ENCODE measurements at regions not wholly inside any gene's neighbourhood (a gene's known extent, or its start where the extent isn't known, plus 50 kb on each side); places are given as distances from the start of the nearest gene placed in this dataset.
"Not testable (repeated sequence)": the region's sequence is repeated elsewhere in the genome, so short reads cannot be mapped to it uniquely, and the experiment has no call there.

DNA sequence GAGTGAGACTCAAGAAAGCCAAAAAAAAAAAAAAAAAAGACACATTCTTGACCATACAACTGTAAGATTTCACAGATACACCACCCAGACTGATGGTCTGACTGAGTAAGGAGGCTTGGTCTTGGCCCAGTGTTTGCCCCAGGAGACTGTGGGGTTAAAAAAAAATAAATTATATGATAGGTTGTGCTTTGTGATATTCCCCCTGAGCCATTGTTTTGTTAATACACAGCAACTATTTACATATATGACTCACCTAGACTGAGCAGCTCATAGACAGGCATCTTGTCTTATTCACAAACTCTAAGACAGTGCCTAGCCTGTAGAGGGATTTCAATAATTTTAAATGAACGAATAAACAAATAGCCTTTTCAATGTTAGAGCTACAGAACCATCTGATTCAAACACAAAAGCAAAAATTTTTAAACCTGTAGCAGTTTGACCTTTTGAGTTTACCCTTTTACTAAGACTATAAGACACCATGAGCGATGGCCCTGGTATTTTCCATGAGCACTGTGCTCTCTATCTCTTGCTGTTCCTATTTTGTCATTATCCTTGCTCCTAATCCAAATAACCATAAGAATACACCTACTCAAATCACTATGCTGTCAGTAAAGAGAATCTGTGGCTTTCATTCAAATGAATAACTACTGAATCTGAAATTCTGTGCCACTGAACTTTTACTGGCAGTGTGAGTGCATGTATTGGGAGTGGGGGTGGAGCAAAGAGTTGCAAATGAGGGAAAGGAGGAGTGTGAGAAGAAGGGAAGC lies 199.4 kb upstream of the PTBP2 start:
- no peak for FAIRE-seq

DNA sequence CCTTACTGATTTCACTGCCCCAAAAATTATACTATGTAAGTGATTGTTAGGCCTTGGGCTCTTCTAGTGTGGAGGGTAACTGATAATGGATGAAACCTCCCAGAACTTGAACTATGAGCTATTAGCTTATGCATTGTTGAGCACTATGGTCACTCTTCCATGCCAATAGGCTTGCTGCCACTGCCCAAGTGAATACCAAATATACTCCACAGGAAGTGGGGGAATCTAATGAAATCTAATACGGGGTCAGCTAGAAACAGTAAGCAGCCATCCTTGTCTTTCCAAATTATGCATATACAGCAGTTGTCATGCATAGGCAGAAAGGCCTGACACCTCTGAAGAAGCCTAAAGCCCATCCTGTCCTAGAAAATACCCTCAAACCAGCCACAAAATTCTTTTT lies 198.7 kb upstream of the PTBP2 start:
- FAIRE-seq: no peak

DNA sequence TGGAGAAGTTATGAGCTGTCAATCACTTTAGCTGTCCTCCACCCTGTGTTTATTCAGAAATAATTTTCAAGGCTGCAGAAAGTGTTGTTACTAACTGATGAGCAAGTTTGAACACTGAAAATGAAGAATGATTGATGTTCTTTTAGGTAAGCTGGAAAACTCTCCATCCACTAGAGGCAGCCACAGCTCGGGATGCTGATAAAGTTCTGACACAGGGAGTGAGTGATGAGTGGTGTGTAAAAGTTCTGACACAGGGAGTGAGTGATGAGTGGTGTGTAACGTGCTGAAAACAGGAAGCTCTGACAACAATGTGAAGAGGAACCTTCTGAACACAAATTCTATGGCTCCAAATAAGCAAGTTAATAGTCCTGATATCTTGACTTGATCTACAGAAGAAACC lies 197.5 kb upstream of the PTBP2 start:
- FAIRE-seq: no peak

DNA sequence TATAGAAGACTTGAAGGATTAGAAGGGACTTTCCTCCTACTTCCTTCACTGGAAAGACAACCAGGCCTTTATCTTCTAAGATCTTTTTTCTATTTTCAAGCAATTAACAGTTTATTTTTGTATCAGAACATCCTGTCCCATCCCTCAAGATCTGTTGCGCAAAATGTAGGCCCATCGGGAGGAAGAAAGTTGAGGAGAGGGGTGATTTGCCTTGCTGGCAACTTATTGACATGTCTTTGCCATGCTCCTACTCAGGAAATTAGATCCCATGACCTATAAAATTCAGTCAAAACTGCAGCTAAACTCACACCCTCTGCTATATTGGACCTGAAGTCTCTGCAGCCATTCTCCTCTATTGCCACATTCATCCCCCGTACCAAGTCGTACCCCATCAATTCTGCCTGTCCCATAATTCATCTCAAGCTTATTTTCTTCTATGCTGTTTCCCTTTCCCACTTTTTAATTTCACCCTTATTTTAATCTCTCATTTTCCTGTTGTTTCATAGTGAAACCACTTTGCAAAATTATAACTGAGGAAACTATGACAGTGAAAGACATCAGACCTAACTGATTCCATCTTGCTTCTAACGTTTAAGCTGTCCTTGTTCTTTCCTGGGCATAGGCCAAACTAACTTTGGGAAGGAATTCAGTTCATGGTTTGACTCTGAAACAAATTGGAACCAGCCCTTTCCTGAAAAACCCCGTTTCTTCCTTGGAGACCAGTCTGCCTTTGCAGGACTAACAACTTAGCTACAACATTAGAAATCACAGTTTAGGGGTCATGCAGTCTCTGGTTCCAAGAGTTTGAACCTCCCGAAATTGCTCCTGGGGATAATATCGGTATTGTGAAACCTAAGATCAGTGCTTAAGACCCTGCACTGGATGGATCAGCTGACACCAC lies 195.7 kb upstream of the PTBP2 start:
- no peak for FAIRE-seq

DNA sequence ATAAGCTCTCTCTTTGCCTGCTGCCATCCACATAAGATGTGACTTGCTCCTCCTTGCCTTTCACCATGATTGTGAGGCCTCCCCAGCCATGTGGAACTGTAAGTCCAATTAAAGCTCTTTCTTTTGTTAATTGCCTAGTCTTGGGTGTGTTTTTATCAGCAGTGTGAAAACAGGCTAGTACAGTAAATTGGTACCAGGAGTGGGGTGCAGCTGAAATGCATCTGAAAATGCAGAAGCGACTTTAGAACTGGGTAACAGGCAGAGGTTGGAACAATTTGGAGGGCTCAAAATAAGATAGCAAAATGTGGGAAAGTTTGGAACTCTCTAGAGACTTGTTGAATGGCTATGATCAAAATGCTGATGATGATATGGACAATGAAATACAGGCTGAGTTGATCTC lies 192.9 kb upstream of the PTBP2 start:
- FAIRE-seq: not testable (repeated sequence)

DNA sequence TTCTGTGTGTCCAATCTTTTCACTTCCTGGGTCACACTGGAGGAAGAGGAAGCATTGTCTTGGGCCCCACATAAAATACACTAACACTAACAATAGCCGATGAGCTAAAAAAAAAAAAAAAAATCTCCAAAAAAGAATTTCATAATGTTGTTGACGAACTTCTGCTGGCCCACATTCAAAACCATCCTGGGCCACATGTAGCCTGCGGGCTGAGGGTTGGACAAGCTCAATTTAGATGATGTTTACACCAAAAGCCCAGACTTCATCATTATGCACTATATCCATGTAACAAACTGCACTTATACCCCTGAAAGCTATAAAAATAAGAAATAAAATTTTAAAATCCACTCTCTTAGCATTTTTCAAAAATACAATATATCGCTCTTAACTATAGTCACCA lies 187.8 kb upstream of the PTBP2 start:
- no peak for FAIRE-seq

DNA sequence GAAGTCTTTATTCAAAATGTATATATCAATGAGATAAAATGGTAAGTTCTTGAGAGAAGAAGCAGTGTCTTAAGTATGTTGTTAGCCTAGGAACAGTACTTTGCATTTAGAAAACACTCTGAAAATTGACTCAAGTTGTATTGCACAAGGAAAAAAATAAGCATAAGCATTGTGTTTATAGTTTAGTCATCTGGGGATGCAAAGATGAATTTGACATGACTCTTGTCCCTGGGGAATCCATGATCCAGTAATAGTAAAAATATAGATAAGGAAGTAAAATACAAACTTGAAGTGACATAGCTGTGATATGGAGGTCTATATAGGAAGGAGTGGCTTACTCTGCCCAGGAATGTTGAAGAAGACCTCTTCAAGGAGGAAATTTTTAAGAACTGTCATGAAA lies 185.0 kb upstream of the PTBP2 start:
- FAIRE-seq: no peak

DNA sequence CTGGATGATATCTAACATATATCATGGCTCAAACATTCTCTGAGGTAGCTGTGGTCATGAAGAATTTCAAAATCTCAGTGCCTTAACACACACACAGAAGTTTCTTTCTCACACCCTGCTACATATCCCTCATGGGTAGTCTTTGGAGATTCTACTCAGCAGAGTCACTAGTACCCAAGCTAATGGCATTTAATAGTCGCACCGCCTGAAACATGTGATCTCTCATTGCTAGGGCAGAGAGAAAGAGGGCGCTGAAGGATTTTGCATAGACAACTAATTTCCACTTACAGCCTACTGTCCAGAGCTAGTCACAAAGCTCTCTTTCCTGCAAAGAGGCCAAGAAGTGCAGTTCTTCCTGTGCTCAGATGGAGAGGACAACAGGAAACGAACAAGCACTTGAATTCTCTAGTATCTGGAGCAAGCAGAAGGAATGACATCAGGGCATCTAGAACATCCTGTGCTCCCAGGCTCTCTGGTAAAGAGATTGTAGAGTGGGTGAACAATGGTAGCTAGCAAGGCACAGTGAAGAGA lies 183.4 kb upstream of the PTBP2 start:
- no peak for FAIRE-seq

DNA sequence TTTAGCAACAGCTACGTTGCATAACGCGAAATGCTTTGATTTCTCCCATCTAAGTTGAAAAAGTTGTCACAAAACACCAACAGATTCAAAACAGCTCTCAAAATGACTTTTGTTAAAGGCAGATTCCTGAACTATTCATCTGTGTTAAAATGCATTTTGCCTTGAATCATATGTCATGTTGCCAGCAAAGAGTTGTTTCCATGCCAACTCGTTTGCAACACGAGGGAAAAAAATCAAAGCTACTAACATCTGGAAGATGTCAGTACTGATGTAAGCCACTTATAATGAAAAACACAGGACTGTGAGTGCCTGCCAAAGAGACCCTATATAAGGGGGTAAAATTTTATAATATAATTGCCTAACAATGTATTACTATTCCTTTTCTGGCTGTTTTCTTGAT lies 182.7 kb upstream of the PTBP2 start:
- peak; percentile 89 for FAIRE-seq

DNA sequence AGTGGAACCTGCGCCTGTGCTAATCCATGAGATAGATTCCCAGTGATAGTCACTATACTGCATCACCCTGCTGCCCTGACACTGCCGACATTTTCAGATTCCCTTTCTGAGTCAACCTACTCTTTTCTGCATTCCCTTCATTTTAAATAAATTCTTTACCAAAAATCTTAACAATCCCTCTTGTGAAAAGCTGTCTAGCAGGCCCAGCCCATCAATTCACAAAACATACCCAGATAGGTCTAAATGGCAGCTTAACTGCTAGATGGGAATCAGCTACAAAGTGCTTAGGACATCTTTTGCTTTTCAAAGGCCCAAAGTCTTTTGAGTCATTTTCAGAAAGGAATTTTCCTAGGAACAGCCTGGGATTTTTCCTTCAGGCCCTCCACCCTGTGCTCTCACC lies 180.1 kb upstream of the PTBP2 start:
- FAIRE-seq: no peak

DNA sequence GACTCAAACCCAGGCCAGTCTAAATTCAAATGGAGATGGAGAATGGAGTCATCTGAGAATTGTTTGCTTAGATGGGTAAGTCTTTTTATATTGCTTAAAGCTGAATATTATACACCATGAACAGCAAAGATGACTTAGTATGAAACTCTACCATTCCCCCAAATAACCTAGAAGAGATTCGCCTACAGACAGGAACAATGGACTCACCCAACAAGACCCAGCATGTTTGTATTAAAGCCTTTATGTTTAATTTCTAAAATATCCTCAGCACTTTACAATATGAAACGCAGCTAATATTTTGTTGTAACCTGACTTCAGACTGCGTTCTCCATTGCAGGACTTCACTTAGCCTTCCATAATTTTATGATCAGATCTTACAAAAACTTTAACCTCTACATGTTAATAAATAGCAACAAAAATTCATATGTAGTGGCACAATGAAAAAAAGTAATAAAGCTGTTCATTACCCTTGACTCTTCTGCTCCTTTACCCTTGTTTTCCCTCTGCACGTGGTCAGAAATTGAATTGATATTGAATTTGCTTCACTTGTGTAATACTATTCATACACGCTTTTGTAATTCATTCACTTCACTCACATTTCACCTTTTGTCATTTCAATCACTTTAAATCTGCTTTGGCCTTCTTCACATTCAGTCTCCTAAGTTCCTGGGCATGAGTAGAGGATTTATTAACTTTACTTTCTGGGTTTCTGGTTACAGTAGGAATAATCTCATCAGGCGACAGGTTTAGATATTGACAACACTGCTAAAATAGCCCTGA lies 177.3 kb upstream of the PTBP2 start:
- FAIRE-seq: no peak

DNA sequence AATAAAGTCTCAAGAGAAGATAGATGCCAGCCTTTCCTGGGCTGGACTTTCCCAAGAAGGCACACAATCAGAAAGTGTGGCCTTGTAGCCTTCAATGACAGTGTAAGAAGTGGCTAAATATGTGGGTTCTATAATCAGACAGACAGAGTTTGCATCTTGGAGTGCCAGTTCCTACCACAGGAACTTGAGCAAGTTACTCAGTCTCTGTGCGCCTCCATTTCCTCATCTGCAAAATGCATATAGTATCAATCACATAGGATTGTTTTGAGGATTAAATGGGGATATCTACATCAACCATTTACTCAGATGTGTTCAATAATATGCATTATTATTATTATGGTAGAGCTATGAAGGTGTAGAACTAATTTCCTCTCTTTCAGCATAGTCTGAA lies 176.8 kb upstream of the PTBP2 start:
- FAIRE-seq: no peak

DNA sequence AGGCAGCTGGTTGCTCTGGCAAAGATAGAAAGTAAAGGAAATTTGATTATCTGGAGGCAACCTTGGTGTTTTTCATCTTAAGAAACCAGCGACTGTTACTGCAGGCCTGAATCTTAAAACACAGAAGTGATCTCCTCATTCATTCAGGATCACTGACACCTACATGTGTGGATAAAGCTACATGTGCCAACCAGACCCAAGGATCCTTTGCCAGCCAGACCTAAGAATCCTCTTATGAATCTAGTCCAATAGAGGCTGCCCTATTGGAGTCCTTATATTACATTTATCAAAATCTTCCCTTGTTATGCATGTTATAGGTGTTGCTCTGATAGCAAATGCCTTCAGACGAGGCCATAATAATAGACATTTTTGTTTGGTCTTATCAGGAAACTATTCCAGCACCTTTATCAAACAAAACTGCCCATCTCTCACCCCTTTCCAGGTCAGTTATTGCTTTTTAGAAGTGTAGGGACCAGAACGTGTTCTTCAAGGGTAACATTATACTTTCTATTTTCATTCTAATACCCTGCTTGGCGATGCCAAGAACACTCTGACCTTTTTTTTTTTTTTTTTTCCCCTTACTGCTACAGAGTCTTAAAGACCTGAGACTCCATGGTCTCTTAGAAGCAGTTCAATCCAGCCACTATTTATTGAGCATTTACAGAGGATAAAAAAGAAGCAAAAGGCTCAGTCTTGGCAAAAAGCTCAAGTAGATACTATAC lies 175.5 kb upstream of the PTBP2 start:
- FAIRE-seq: no peak

DNA sequence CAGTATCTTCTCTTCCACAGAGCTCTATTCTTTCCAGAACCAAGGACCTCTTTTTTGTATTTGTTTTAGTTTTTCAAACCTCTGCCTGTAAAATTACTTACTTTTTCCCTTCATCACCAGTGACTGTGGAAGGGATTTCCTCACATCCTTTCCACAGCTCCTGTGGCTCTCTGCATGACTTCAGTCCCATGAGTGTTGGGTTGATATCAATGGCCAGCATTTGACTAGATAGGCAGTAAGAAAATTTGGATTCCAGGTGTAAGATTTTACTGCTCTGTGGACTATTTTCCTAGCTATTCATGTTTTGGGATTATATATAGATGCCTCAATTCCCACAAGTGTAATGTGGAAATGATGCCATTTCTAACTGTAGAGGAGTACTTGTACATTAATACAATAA lies 171.5 kb upstream of the PTBP2 start:
- no peak for FAIRE-seq

DNA sequence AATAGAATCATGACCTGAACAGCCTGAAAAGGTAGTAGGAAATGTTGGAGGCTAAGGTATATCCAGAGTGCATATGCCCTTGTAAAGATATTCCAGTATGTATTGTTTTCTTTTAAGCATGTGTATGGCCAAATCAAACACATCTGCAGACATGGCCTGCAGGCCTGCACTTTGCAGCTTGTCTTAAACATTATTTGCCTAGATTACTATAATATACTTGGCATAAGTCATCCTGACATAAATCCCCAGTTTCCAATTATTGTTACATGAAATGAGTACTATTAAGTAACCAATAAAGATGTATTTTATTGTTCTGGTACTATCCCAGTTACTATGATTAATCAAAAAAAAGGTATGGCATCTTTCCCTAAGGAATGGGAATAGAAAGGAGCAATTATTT lies 169.1 kb upstream of the PTBP2 start:
- no peak for FAIRE-seq

DNA sequence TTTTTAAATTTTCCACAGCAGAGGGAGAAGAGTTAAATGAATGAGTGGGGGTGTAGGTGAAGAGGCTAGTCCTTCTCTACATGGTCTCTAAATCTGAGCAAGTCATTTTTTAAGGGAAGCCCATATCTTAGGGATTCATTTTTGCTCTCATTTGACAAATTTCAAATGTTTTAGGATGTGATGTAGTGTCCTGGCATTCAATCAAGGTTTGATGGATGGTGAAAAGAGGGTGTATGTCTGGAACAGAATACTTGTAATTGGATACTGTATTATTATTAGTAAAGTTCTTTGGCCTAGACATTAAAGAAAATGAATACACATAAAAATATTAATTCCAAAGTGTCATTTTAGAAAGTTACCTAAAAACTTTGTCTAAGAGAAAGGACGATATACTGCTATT lies 167.8 kb upstream of the PTBP2 start:
- no peak for FAIRE-seq

DNA sequence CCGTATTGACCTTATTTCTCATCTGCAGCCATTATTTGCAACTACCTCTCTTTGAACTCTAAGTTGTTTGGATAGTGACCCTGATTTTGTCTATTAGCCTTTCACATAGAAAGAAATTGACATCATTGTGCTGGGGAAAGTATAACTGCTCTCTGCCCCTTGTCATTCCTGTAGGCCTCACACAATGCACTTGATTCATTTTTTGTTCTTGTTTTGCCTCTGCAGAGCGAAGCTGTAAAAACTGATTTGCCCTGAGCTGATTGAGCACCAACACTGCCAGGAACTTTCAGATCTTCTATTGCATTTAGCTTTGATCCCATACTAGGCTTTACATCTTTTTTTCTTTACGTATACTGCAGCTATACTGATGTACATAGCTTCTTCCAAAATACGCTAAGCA lies 167.2 kb upstream of the PTBP2 start:
- FAIRE-seq: no peak

DNA sequence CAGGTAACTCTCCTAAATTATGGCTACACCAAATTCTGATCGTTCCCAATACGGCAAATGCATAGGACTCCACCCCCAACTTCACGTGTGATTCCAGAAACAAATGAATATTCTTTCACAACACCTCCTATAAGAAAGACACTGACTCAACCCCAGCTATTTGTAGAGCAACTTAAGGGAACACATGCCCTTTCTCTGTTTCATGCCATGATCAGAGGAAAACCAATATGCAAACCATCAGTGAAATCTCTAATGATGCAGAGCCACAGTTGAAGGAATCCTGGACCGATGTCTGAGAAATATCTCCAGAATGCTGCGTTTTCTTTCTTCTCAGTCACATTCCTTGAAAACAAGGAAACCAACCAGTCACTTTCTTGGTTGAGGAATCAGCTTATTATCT lies 164.2 kb upstream of the PTBP2 start:
- no peak for FAIRE-seq

DNA sequence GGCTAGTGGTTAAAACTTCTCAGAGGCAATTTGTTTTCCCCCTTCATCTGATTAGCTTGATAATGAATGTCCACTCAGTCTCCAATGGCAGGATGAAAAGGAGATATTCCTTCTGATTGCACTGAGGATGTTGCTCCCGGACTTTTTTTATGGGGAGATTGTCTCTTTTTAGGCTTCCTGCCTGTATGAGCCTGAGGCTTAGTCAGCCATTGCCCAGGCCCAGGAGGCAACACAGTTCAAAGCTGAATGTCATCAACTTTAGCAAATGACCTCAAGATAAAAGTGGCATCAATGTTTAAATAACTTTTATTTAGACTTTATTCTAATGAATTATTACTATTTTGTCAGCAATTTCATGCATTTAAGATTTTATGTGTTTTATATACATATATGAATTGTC lies 162.9 kb upstream of the PTBP2 start:
- no peak for FAIRE-seq

DNA sequence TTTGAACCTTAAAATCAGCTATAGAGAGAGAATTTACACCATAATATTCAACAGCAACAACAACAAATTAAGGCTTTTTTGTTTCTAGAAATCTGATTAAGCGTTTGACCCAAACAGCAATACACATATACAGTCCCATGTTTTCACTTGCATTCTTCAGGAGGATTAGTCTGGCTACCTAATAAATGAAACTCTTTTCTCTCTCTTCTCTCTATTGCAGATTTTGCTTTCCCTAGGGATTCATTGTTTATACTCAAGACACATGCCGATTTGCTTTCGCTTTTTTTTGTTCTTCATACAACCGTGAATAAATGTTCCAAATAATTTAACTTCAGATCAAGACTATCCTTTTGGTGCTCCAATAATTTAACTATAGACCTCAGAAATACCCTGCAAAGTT lies 162.4 kb upstream of the PTBP2 start:
- FAIRE-seq: no peak

DNA sequence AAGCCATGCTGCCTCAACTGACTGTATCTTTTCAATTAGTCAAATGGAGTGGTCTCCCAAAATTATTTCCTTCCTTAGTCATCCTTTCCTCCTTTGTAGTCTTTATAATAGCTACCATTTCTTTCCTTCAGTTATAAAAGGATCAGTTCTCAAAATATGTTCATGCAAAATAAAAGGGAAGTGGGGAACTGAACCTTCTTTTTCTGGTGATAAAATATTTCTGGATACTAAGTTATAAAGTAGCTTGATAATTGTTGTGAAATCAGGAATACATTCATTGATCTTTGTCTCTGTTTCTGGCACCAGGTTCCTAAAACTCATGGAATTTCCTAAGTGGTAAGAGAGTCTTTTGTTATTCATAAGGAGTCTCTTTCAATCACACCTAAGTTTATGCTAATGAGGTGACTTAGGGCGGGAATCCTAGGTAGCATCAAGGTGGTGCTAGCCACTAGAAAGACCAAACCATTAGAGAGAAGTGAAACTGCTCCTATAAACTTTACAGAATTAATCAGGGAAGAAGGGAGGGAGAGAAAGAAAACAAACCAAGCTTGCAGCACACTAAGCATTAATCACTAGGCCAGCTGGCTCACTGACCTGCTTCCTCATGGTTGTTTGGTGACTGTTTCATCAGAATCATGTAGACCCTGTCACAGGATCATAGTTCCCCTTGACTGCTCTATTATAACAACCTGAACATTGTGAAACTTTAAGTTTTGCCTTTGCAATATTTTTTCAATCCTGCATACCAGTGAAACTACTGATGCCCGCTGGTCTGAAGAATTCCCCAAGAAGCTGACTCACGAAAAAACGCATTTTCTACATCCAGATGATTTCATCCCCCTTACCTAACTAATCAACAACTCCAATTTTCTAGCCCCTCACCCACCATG lies 161.6 kb upstream of the PTBP2 start:
- no peak for FAIRE-seq

Measured in endometrium (tissue), 2 donors.